ENCODE measurements at regions not wholly inside any gene's neighbourhood (a gene's known extent, or its start where the extent isn't known, plus 50 kb on each side); places are given as distances from the start of the nearest gene placed in this dataset.

GRCh38 chrX:79601341-79602131 lies 234.4 kb upstream of the ITM2A start:
- TF ChIP-seq, protein P1, sequence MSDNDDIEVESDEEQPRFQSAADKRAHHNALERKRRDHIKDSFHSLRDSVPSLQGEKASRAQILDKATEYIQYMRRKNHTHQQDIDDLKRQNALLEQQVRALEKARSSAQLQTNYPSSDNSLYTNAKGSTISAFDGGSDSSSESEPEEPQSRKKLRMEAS (IDR thresholded peaks at IDR 0.05), result no peak
- TF ChIP-seq ZBTB7A (IDR thresholded peaks at IDR 0.05; ENCODE audit: low read depth), result no peak
- TF ChIP-seq, protein P2, sequence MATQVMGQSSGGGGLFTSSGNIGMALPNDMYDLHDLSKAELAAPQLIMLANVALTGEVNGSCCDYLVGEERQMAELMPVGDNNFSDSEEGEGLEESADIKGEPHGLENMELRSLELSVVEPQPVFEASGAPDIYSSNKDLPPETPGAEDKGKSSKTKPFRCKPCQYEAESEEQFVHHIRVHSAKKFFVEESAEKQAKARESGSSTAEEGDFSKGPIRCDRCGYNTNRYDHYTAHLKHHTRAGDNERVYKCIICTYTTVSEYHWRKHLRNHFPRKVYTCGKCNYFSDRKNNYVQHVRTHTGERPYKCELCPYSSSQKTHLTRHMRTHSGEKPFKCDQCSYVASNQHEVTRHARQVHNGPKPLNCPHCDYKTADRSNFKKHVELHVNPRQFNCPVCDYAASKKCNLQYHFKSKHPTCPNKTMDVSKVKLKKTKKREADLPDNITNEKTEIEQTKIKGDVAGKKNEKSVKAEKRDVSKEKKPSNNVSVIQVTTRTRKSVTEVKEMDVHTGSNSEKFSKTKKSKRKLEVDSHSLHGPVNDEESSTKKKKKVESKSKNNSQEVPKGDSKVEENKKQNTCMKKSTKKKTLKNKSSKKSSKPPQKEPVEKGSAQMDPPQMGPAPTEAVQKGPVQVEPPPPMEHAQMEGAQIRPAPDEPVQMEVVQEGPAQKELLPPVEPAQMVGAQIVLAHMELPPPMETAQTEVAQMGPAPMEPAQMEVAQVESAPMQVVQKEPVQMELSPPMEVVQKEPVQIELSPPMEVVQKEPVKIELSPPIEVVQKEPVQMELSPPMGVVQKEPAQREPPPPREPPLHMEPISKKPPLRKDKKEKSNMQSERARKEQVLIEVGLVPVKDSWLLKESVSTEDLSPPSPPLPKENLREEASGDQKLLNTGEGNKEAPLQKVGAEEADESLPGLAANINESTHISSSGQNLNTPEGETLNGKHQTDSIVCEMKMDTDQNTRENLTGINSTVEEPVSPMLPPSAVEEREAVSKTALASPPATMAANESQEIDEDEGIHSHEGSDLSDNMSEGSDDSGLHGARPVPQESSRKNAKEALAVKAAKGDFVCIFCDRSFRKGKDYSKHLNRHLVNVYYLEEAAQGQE (IDR thresholded peaks at IDR 0.05; ENCODE audit: low read depth), result no peak
- no peak for TF ChIP-seq YY1 (IDR thresholded peaks at IDR 0.05; ENCODE audit: low read depth)
- no peak for TF ChIP-seq NFIC (IDR thresholded peaks at IDR 0.05)
- TF ChIP-seq RAD21 (IDR thresholded peaks at IDR 0.05; ENCODE audit: low read depth), result no peak
- TF ChIP-seq TAF1 (IDR thresholded peaks at IDR 0.05; ENCODE audit: low read depth), result no peak
- TF ChIP-seq EP300 (IDR thresholded peaks at IDR 0.05; ENCODE audit: borderline replicate concordance), result no peak
- TF ChIP-seq CREB1 (IDR thresholded peaks at IDR 0.05; ENCODE audit: low read depth), result no peak
- no peak for TF ChIP-seq TCF12 (IDR thresholded peaks at IDR 0.05; ENCODE audit: low read depth)
- no peak for TF ChIP-seq EGR1 (IDR thresholded peaks at IDR 0.05)
- TF ChIP-seq FOXM1 (IDR thresholded peaks at IDR 0.05; ENCODE audit: borderline replicate concordance, low read depth), result no peak
- no peak for TF ChIP-seq TEAD4 (IDR thresholded peaks at IDR 0.05)
- no peak for TF ChIP-seq CEBPB (IDR thresholded peaks at IDR 0.05)
